ENCODE measurements at regions not wholly inside any gene's neighbourhood (a gene's known extent, or its start where the extent isn't known, plus 50 kb on each side); places are given as distances from the start of the nearest gene placed in this dataset.

DNA sequence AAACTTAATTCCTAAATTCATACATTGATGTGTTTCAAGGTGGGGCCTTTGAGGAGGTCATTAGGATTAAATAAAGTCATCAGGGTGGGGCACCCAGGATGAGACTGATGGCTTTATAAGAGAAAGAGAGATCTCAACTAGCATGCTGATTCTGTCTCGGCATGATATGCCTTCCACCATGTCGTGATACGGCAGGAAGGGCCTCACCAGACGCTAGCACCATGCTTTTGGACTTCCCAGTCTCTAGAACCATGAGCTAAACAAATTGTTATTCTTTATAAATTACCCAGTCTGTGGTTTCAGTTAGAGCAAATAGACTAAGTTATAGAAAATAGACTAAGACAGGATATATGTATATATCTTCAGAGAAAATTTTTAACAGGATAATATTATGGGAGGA lies 759.6 kb downstream of the MED13L start:
- Histone ChIP-seq H3K36me3 (no peaks in the 10 kb centered on the region), H3K9me3 (peaks cover 0 to 9% of the 10 kb centered on the region in 2 donors), H3K4me3 (no peak overlapping the region), H3K4me1 (no peaks in the 10 kb centered on the region), H3K27me3 (no peaks in the 10 kb centered on the region), H3K27ac (no peak overlapping the region)
- intact Hi-C loops (cut with DNase I; ENCODE audit: low total_unique reads) = no loop called here
- DNase-seq = no peak
- in situ Hi-C loops (cut with MboI; ENCODE audit: low pct_ligation_motif_present in 1 of 4, low pct_unique_long_range_greater_than_20kb in 1 of 4, low sequenced_read_pairs in 3 of 4) = no loop called here
- no peak for TF ChIP-seq EP300 (IDR thresholded peaks at IDR 0.05; ENCODE audit: low read depth)
- TF ChIP-seq CTCF (IDR thresholded peaks at IDR 0.05) = no peak
- 85 to 89% methylated on average over 4 of the region's 4 CpGs for WGBS, 2 donors (ENCODE audit: low coverage in 1 of 2)

- peaks cover 0 to 4% of the 10 kb centered on the region in 2 donors for H3K9me3 ChIP-seq
- H3K27ac ChIP-seq = no peak overlapping the region
- TF ChIP-seq POLR2A (IDR thresholded peaks at IDR 0.05) = no peak
- TF ChIP-seq POLR2AphosphoS5 (IDR thresholded peaks at IDR 0.05) = no peak
- no peak for TF ChIP-seq CTCF (IDR thresholded peaks at IDR 0.05)
- no peak for TF ChIP-seq EP300 (IDR thresholded peaks at IDR 0.05; ENCODE audit: low read depth)
- H3K4me3 ChIP-seq = no peak overlapping the region
- no peaks in the 10 kb centered on the region for H3K36me3 ChIP-seq
- no peaks in the 10 kb centered on the region for H3K4me1 ChIP-seq
- no peak for DNase-seq
- intact Hi-C loops (cut with DNase I; ENCODE audit: low total_unique reads) (no loop called here), in situ Hi-C loops (cut with MboI; ENCODE audit: low pct_ligation_motif_present in 1 of 4, low pct_unique_long_range_greater_than_20kb in 1 of 4, low sequenced_read_pairs in 3 of 4) (no loop called here)
- no peaks in the 10 kb centered on the region for H3K27me3 ChIP-seq
Measured at GRCh38 chr12:115511986-115512711, 765.3 kb downstream of the MED13L start.

- Histone ChIP-seq H3K27me3 (no peaks in the 10 kb centered on the region), H3K9me3 (no peaks in the 10 kb centered on the region), H3K4me3 (no peak overlapping the region), H3K4me1 (no peaks in the 10 kb centered on the region), H3K27ac (no peak overlapping the region), H3K36me3 (no peaks in the 10 kb centered on the region)
- in situ Hi-C loops (cut with MboI; ENCODE audit: low pct_ligation_motif_present in 1 of 4, low pct_unique_long_range_greater_than_20kb in 1 of 4, low sequenced_read_pairs in 3 of 4) = no loop called here
- intact Hi-C loops (cut with DNase I; ENCODE audit: low total_unique reads) = no loop called here
- WGBS, 2 donors (ENCODE audit: low coverage in 1 of 2) = 0 to 79% methylated on average over 1 to 2 of the region's 2 CpGs
- TF ChIP-seq EP300 (IDR thresholded peaks at IDR 0.05; ENCODE audit: low read depth) (no peak), CTCF (IDR thresholded peaks at IDR 0.05) (no peak), POLR2AphosphoS5 (IDR thresholded peaks at IDR 0.05) (no peak), POLR2A (IDR thresholded peaks at IDR 0.05) (no peak)
- DNase-seq = no peak
Measured at GRCh38 chr12:115511305-115511704, 766.2 kb downstream of the MED13L start.

DNA sequence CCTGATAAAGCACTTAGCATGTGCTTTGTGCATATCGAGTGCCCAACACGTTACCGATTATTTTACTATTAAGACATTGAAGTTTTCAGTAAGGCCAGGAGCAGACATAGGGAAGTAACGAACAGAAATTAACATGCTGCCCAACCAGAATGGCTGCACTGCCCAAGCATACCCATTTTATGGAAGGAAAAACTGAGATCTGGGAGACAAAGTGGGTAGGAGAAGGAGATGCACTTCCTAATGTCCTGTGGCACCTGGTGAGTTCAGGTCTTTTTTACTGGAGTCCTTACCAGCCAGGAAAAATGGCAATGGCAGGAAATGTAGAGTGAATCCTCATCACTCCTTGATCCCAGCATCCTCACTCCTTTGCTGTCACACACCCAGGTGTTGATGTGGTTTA lies 768.5 kb downstream of the MED13L start:
- H3K27ac ChIP-seq = no peak overlapping the region
- TF ChIP-seq POLR2A (IDR thresholded peaks at IDR 0.05) (no peak), EP300 (IDR thresholded peaks at IDR 0.05; ENCODE audit: low read depth) (no peak), CTCF (IDR thresholded peaks at IDR 0.05) (no peak), POLR2AphosphoS5 (IDR thresholded peaks at IDR 0.05) (no peak)
- H3K27me3 ChIP-seq = no peaks in the 10 kb centered on the region
- intact Hi-C loops (cut with DNase I; ENCODE audit: low total_unique reads) = no loop called here
- no peak for DNase-seq
- WGBS, 2 donors (ENCODE audit: low coverage in 1 of 2) = 87 to 96% methylated on average over 3 to 4 of the region's 4 CpGs
- no peaks in the 10 kb centered on the region for H3K9me3 ChIP-seq
- H3K4me3 ChIP-seq = no peak overlapping the region
- H3K4me1 ChIP-seq = no peaks in the 10 kb centered on the region
- in situ Hi-C loops (cut with MboI; ENCODE audit: low pct_ligation_motif_present in 1 of 4, low pct_unique_long_range_greater_than_20kb in 1 of 4, low sequenced_read_pairs in 3 of 4) = no loop called here
- no peaks in the 10 kb centered on the region for H3K36me3 ChIP-seq
